Thyroid gland (tissue), 4 donors: ENCODE measurements at regions not wholly inside any gene's neighbourhood (a gene's known extent, or its start where the extent isn't known, plus 50 kb on each side); places are given as distances from the start of the nearest gene placed in this dataset.

Source experiments
- POLR2A ChIP-seq, 2 donors: fragments of 450-650 bp; IDR thresholded peaks; one replicate each; pipeline ENCODE4 v1.6.1; 2017; ENCODE audit warnings: antibody characterized with exemption in 2 of 2, mild to moderate bottlenecking in 2 of 2, moderate library complexity in 1 of 2
- TF ChIP-seq, protein P1 (sequence below), 6 experiments: fragments of 200-600 bp in 3 of 6; fragments of 450-650 bp in 3 of 6; sonication (generic) in 3 of 6; IDR thresholded peaks; one replicate each; pipeline ENCODE4 v1.5.1; 2016 to 2019; ENCODE audit warnings: antibody characterized with exemption in 6 of 6, mild to moderate bottlenecking in 2 of 6, inconsistent platforms in 1 of 6, moderate library complexity in 1 of 6

DNA sequence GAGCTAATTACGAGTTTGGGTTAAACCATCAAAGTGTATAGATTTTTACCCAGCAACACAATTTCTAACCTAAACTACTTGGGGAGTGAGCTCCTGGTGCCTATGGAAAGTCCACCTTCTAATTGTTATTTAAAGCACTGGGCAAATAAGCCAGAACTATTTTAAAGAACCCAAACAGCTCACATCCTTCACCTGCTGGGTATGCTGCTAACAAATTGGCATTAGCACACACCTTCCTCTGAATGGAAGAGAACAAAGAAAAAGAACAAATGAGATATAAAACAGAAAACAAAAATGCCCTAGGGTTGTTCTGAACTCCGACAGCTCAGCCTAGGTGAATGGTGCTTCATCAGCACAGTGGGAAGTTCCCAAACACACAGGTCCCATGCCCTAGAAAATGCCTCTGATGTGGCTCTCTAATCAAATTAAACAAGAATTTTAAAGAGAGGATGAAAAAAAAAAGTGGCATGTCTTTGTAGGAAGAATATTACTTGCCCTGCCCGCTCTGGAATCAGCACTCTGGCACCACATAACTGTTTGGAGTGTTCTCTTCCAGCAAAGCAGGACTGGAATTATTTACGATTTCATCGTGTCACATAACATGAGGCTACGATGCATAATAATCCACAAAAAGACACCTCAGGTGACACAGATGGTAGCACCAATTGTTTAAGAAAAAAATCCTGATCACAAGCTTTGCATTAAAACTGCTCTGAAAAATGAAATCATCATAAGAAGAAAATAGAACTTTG lies 334.4 kb downstream of the GBE1 start:
- TF ChIP-seq, protein P1, sequence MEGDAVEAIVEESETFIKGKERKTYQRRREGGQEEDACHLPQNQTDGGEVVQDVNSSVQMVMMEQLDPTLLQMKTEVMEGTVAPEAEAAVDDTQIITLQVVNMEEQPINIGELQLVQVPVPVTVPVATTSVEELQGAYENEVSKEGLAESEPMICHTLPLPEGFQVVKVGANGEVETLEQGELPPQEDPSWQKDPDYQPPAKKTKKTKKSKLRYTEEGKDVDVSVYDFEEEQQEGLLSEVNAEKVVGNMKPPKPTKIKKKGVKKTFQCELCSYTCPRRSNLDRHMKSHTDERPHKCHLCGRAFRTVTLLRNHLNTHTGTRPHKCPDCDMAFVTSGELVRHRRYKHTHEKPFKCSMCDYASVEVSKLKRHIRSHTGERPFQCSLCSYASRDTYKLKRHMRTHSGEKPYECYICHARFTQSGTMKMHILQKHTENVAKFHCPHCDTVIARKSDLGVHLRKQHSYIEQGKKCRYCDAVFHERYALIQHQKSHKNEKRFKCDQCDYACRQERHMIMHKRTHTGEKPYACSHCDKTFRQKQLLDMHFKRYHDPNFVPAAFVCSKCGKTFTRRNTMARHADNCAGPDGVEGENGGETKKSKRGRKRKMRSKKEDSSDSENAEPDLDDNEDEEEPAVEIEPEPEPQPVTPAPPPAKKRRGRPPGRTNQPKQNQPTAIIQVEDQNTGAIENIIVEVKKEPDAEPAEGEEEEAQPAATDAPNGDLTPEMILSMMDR (IDR thresholded peaks at IDR 0.05), result no peak
- no peak for TF ChIP-seq POLR2A (IDR thresholded peaks at IDR 0.05)
